ENCODE measurements at regions not wholly inside any gene's neighbourhood (a gene's known extent, or its start where the extent isn't known, plus 50 kb on each side); places are given as distances from the start of the nearest gene placed in this dataset.
"Not testable (repeated sequence)": the region's sequence is repeated elsewhere in the genome, so short reads cannot be mapped to it uniquely, and the experiment has no call there.

DNA sequence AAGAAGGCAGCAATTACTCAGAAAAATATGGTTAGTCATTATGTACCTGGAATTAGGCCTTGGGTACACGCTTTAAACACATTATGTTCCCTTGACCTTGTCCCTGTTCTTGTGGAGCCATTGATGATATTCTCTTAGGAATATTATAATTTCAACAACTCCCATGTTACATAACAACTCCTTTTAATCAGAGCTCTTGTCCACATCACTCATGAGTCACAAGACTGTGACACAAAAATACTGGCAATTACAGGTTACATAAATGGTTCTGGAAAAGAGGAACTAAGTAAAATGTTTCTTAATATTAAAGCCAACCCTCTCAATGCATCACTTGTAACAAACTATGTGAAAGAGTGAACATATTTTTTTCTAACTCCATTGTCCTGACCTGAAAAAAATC is 143.8 kb upstream of the PCLO start:
- DNase-seq (ENCODE audit: low read depth), result no peak

DNA sequence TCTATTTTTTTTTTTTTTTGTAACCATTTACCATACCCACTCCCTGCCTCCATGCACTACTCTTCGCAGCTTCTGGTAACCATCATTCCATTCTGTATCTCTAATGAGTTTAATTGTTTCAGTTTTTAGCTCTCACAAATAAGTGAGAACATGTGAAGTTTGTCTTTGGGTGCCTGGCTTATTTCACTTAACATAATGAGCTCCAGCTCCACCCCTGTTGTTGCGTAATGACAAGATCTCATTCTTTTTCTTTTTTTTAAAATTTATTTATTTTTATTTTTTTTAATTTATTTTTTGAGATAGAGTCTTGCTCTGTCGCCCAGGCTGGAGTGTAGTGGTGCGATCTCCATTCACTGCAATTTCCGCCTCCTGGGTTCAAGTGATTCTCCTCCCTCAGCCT is 142.3 kb upstream of the PCLO start:
- no peak for DNase-seq (ENCODE audit: low read depth)

DNA sequence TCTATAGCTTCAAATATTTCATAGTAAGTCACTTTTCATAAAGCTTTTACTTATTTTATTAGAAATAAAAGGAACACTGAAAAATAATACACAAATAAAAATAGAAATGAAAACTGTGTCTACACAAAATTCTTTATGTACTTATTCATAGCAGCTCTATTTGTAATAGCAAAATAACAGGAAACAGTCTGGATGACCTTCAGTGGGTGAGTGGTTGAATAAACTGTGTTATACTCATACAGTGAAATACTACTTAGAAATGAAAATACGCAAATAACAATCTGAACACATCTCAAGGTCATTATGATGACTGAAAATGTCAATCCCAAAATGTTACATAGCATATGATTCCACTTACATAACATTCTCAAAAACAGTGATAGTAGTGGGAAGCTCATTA is 138.7 kb upstream of the PCLO start:
- no peak for DNase-seq (ENCODE audit: low read depth)

DNA sequence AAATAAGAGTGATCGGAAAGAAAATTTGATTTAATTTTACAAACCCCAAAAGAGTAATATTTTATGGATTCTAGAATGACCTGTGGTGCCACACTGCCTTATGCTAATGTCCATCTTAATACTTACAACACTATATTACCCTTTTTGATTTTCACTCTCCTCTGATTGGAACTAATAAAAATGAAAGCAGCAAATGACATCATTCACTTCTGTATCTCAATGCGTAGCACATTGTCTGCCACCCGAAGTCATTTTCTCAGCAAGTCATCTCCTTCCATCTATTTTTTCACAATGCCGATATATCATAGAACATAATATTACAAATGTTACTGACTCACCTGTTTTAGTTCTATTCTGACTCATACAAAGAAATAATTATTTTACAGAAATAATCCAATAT is 127.5 kb upstream of the PCLO start:
- DNase-seq (ENCODE audit: low read depth), result no peak

DNA sequence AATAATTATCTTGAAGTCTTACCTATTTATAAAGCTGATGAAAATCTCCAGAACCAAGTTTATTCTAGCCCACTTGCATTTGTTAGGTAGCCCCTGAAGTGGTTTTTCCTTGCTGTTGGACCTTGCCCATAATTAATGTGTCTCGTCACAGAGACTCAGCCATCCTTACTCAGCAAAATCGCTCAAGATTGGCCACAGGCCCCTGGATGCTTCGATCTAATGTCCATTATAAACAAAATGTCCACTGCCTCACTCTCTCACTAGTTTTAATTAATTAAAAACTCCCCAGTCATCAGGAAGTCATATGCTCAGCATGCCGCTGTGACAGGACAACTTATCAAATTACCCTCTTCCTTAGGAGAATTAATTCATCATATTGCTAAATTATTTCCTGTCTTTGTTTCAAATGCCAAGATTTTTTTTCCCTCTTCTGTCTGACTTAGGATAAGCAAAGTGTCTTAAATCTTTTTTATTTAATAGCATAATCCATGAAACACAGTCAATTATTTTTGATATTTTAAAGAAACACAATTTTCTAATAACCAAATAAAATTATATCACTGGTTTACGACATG is 126.8 kb upstream of the PCLO start:
- DNase-seq (ENCODE audit: low read depth), result no peak

DNA sequence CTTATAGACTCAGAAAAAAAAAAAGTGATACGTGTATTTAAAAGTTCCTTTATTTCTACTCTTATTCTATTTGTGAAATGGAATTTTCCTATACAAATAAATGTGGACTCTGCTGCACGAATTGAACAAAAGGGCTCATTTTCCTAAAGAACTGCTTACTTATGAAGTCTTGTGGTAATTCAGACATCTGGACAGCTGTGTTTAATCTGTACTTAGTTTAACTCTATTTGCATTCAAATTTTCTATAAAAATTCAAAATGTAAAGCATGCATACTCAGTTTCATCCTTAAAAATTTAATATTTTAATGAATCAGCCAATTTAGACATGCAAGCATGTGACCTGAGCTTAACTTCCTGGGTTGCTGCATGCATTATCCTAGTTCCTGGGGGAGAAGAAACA is 118.0 kb upstream of the PCLO start:
- no peak for DNase-seq (ENCODE audit: low read depth)

DNA sequence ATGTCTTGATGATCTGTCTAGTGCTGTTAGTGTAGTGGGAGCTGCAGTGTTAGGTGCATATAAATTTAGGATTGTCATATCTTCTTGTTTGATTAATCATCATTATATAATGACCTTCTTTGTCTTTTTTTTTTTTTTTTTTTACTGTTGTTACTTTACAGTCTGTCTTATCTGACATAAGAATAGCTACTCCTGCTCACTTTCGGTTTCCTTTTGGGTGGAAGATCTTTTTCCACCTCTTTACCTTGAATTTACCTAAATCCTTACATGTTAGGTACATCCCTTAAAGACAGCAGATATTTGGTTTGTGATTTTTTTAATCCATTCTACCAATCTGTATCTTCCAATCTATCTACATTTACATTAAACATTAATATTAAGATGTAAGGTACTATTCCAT is 113.6 kb upstream of the PCLO start:
- no peak for DNase-seq (ENCODE audit: low read depth)

DNA sequence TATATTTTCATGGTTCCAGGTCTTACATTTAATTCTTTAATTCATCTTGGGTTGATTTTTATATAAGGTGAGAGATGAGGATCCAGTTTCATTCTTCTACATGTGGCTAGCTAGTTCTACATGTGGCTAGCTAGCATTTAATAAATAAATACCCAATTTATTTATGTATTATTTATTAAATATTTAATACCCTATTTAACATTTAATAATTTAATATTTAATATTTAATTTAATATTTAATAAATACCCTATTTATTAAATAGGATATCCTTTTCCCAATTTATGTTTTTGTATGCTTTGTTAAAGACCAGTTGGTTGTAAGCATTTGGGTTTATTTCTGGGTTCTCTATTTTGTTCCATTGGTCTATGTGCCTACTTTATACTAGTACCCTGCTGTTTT is 111.0 kb upstream of the PCLO start:
- DNase-seq (ENCODE audit: low read depth), result no peak

DNA sequence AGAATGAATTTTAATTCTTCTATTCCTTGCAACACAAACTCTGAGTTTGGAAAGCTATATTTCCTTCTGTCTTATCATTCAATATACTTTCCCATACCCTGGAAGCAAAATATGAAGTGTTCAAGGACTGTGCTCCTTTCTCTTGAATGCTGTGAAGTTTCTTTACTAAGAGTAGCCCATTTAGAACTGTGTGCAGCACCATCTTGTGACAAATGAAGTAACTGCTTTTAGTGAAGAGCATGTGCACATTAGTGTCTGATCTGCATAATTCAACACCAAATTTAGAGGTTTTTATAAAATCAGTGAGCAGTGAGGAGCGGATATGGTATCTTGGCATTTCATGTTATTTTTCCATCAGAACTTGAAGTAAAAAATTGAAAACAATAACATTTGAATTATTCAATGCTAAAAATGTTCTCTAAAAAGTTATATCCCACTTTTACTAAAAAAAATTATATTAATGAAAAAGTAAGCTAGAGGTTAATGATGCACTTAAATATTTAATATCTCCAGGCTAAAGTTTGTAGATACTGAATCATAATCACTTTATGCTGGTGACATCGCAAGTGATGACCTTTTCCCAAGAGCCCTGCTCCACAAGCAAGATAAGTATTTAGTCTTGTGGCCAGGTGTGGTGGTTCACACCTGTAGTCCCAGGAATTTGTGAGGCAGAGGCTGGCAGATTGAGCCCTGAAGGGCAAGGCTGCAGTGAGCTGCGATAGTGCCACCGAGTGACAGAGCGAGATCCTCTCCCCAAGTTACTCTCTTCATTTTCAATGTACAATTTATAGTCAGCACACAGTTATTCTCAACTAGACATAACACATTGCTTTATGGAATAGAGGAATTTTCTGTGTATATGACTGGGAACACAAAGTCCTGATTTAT is 108.8 kb upstream of the PCLO start:
- DNase-seq (ENCODE audit: low read depth), result peak; percentile 43

DNA sequence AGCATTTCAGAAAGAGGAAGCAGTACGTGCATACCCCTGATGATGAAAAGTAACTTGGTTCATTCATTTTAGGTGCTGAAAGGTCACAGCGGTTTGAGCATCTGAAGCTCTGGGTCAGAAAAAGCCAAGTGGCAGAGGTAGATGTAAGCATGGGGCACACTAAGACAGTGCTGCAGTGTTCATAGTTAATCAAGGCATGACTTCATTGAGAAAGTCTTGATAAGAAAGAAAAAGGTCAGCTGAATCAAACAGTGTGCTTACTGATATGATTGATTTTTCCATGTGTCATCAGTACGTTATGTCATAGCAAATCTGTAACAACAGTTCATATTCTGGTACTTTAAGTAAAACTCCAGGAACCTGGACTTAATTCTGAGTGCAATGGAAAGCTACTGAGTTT is 107.7 kb upstream of the PCLO start:
- no peak for DNase-seq (ENCODE audit: low read depth)

DNA sequence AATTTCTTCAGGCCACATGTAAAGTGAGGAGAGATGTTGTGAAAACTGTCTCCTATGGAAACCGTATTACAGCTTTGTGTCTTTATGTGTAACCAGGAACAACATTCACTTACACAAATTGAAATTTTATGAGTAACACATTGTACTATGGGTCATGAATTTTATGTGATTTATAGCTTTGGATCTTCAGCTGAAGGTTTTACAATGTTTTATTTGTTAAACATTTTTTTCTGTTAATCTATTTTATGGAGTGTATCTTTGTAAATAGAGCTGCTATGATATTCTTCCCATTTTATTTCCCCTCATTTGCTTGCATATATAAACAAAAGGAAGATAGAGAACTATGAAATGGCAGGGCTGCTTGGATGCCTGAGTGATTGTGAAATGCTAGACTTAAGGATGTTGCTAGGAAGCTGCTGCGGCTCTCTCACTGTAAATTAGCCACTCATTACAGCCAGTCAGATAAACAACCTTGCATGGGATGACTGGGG is 104.5 kb upstream of the PCLO start:
- DNase-seq (ENCODE audit: low read depth), result peak; percentile 6

DNA sequence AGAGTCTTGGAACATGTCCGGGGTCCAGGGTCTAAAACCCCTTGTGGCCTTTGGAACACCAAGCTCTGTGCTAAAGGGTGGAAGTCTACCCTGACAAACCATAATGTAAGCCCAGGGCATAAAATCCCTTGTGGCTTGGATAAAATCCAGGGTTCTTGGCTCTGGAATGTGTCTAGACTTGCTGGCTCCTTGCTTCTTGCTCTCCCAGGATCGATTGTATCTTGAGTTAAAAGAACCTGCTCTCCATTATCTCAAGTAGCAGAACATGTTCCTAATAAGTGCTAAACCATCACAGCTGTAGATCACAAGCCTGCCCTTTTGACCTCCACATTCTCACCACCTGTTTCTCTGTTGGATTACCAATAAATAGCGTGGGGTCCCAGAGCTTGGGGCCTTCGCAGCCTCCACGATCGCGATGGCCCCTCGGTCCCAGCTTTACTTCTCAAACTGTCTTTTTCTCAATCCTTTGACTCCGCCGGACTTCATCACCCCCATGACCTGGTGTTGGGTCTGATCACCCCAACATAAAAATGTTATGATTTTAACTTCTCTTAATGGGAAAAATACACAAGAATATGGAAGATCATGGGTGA is 100.9 kb upstream of the PCLO start:
- not testable (repeated sequence) for DNase-seq (ENCODE audit: low read depth)

DNA sequence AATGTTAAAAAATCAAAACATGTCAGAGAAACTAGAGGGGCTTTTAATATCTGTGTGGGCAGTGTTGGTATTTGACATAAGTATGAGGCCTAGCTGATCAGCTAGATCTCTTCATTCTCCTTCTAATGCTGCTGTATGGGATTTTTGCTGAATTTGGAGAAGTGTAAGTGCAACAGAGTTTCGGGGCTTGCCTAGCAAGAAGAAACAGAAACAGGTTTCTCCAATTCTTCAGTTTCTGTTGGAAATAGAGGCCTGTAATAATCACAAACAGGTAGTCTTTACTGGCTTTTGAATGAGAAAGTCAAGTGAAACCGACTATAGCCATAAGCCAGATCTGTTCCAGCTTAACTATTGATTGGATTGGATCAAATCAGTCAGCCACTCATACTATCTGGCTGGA is 96.4 kb upstream of the PCLO start:
- DNase-seq (ENCODE audit: low read depth), result no peak

DNA sequence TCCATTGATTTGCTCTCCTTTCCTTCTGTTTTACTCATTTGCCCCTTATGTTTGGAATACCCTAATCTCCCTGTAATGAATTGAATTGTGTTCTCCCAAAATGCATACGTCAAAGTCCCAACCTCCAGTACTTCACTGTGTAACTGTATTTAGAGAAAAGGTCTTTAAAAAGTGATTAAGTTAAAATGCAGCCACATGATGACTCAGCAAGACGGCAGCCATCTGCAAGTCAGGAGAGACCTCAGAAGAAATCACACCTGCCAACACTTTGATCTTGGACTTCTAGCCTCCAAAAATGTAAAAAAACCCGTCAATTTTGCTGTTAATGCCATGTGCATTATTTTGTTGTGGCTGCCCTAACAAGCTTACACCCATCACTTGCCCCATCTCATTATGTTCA is 85.3 kb upstream of the PCLO start:
- DNase-seq (ENCODE audit: low read depth), result no peak

DNA sequence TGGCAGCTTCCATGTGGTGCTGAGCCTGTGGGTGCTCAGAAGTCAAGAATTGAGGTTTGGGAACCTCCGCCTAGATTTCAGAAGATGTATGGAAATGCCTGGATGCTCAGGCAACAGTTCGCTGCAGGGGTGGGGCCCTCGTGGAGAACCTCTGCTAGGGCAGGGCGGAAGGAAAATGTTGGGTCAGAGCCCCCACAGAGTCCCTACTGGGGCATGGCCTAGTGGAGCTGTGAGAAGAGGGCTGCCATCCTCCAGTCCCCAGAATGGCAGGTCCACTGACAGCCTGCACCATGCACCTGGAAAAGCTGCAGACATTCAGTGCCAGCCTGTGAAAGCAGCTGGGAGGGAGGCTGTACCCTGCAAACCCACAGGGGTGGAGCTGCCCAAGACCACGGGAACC is 56.5 kb upstream of the PCLO start:
- not testable (repeated sequence) for DNase-seq (ENCODE audit: low read depth)

DNA sequence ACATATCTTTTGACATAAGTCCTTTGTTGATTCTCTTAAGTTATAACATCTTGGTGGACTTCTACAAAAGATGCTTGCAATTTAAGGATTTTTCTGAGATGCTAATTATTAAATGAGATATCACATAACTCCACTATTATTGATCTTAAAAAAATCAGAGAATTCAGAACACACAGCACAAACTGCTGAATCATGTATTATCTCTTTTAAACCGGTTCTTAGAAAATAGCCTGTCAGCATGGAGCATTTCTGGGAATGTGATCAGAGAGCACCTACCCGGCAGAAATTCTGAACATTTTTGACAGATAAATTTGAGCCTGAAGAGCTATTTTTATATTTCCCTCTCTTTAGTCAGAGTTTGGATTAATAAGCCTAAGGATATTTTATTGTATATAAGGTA is 50.2 kb upstream of the PCLO start:
- no peak for DNase-seq (ENCODE audit: low read depth)
